HG03196 (cell line): ENCODE measurements at regions not wholly inside any gene's neighbourhood (a gene's known extent, or its start where the extent isn't known, plus 50 kb on each side); places are given as distances from the start of the nearest gene placed in this dataset.

Experiments
- ATAC-seq: cut with Tn5 transposase; IDR thresholded peaks from one replicate; pipeline ENCODE4 v1.9.1; 2021; ENCODE audit not compliant: unreplicated experiment

GRCh38 chr5:143506836-143507552, 103.5 kb upstream of the NR3C1 start:
- no peak for ATAC-seq

DNA sequence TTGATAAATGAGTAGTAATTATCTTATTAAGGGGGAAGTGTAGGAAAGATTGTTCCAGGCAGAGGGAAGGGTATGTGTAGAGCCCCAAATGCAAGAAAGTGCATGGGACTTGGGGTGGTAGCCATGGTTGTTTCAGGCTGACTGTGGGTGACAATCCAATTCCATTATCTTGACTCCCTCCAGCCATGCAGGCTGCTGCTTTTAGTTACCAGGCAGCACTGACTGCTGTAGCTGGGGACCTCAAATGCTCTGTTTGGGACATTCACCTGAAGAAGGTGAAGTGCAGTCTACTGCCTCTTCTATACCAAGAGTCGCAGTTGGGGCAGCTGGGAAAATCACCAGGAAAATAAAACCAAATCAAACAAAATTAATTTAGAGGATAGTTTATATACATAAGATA, 102.4 kb upstream of the NR3C1 start:
- no peak for ATAC-seq

DNA sequence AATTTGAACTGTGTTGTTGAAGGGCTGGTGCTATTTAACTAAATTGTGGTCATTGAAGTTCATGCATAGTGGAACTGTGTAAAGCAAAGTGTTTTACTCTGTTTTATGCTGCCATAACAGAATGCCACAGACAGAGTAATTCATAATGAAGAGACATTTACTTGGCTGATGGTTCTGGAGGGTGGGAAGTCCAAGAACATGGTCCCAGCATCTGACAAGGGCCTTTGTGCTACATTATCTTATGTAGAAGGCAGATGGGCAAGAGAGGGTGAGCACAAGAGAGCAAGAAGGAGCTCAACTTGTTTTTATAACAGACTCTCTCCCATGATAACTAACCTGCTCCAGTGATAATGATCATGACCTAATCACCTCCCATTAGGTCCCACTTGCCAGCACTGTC, 101.9 kb upstream of the NR3C1 start:
- ATAC-seq, result no peak

DNA sequence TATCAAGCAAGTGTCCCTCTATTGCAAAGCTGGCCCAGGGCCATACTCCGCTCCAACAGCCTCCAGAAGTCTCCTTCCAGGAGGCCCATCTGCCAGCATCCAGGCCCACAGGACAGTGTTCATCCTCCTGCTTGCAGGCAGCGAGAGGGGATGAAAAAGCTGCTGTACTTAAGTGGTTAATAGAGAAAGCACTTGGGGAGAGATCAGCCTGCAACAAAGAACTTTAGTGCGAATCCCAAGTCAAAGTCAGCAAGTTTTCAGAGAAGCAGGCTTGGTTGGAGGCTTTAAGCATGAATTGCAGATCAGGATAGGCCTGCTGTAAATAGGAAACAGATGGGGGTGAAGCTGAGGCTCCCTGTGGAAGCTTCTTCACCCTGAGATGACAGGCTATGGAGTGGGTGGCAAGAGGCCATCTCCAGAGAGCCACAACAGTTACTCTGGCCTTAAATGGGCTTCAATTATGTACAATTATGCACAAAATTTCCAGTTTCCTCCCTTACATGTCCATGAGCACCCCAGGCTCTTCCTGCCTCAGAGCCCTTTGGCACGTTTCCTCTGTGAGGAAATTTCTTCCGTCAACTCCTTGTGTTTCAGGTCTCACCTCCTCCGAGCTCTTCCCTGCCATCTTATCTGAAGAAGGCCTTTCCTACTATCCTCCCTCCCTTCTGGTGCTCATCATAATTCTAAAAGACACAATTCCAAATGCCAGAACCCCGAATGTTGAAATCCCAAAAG, 98.0 kb upstream of the NR3C1 start:
- ATAC-seq, result no peak

DNA sequence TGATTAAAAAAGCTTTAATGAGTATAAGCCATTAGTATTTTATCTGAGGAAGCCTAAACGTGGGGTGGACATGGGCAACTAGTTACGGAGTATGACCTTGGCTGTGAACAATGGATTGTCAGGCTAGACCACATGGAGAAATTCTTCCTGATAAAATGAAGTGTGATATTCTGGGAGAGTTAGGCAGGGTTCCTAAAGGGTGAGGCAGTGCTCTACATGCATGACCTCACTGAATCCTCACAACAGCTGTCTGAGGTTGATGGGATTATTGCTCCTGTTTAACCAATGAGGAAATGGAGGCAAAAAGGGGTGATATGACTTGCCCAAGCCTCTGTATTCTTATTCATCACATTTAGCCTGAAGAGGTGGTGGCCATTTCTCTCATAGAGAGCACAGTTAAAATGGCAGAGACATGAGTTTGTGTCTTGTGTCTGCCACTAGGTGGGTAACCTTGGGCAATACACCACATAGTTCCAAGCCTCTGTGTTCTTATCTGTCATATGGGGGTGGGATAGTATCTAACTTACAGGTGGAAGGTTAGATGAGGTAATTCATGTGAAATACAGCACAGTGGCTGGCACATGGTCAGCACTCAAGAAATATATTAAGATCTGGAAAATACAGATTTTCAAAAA, 96.1 kb upstream of the NR3C1 start:
- ATAC-seq, result no peak

GRCh38 chr5:143498821-143499220, 95.3 kb upstream of the NR3C1 start:
- no peak for ATAC-seq

- ATAC-seq, result no peak
These were observed 94.3 kb upstream of the NR3C1 start for GRCh38 chr5:143497749-143498148.

DNA sequence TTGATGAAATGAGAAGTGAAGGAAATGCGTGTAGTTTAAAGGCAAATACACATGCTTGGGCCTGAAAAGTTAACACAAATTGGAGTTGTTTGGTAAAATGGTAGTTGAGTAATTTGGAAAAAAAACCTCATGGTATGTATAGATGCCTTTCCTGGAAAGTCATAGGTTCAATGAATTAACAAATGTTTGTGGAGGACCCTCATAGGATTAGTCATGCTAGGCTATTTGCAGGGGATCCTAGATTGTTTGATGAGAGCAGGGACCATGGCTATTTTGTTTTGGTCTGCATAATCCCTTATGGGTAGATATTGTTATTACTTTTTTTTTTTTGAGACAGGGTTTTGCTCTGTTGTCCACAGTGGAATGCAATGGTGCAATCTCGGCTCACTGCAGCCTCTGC, 93.5 kb upstream of the NR3C1 start:
- ATAC-seq, result no peak

- ATAC-seq, result no peak
These were observed 92.4 kb upstream of the NR3C1 start for GRCh38 chr5:143495821-143496275.

DNA sequence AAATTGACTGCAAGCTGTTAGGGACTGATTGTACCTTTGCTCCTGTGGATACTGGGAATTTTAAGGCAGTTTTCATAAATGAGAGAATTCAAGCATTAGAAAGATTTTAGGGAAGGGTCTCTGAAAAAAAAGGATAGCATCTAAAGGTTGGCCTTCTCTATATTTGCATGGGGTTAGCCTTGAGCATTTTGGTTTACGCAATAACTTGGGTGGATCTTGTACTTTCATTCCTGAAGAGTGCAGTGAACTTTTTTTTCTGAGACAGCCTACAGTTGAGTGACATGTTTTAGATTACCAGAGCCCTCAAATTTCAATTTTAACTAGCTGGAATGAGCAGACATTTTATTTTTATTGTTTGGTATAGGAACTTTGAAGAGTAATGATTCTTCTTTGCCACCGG, 91.6 kb upstream of the NR3C1 start:
- ATAC-seq, result no peak

DNA sequence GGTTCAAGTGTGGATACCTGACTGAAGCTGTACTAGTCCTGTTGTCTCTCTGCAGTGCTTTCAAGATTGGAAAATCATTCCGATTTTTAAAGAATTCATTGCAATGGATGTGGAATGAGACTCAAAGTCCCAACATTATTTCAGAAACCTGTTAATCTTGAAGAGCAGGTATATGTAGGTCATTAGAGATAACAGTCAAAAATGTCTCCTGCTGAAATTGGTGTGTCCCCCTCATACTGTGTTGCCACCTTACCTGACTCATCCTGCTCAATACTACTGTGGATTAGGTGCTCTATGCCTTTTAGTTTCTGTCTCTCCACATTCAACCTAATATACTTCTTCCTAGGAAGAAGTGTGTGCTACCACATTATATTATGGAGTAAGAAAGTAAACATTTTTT, 91.1 kb upstream of the NR3C1 start:
- no peak for ATAC-seq

- ATAC-seq, result no peak
These were observed 90.7 kb upstream of the NR3C1 start for GRCh38 chr5:143494162-143494561.

- no peak for ATAC-seq
These were observed 89.3 kb upstream of the NR3C1 start for GRCh38 chr5:143492783-143493182.

- no peak for ATAC-seq
These were observed 88.2 kb upstream of the NR3C1 start for GRCh38 chr5:143491646-143492045.

DNA sequence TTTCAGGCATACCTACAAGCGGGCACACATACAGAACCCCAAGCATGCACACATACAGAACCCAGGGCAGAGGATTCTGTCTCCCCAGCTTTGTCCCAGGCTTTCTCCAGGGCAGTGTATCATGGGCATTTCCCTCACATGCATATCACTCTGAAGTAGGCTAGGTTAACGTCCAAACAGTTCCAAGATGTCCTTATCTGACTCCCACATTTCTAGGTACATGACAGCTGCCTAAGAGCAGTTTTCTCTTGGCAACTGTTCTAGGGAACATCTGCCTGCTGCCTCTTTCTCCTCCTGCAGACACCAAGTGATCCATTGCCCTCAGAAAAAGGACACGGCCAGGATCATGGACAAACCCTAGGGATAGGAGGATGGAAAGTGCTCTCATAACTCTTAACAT, 84.9 kb upstream of the NR3C1 start:
- ATAC-seq, result no peak

DNA sequence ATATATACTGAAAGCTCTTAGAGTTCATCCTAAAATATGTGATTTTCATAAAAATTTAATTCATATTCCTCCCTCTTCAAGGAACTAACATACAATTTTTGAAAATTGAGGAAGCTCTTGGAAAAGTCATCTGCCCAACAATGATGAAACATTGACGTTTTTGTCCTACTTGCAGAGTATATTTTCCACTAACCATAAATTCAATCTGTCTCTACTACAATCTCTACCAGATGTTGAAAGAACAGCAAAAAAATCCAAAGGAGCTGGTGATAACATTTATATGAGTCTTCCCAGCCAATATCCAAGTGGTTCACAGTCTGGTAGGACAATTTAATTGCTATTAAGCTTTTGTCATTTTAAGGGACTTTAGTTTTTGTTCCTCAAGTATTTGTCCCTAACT, 81.1 kb upstream of the NR3C1 start:
- no peak for ATAC-seq

DNA sequence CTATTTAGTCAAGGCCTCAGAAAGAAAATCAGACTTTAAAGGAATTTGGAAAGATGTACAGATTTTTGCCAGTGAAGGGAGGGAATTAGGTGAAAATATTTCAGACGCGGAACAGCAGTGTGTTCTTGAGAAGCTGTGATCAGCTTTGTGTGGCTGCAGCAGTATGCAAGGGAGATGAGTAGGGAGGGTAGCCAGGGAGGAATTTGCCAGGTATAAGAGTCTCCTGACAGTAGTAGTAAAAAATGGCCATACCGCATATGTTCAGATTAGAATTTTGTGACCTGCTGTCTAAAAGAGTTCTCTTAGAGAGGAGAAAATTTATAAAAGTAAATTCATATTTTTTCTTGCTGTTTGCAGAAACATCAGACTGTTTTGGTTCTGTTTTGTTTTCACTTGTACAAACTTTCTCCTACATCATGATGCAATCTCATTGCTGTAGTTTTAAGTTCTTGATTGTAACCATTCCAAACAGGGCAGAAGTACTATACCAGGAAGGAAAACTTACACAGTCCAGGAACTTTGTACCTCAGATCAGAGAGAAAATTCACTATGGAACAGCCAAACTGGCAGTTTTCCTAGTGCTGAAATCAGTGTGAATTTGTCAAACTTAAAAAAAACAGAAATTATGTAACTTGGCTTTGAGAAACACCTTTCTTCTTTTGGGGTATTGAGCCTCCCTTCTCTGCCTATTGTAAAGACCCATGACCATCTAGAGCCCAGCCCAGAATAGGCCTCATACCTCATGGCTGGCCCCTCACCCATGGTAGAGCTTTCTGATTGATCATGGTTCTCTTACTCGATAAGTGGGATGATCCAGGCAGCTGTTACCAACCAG, 78.4 kb upstream of the NR3C1 start:
- no peak for ATAC-seq

- ATAC-seq, result no peak
These were observed 76.5 kb upstream of the NR3C1 start for GRCh38 chr5:143480001-143480400.

DNA sequence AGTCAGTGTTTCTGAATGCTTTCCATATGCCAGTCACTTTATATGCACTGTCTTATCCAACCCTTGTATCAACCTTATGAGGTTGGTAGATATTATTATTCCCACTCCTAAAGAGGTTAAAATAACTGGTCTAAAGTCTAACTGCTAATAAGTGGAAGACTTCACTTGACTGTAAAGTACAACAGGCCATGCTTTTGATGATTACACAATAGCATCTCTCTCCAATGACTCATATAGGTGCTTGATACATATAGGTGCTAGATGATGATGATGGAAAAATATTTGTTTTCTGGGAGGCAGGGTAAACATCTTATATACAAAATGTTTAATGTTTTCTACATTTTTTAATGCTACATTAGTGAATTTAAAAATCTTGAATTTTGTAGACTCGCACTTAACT, 75.9 kb upstream of the NR3C1 start:
- no peak for ATAC-seq

- ATAC-seq, result no peak
These were observed 73.2 kb upstream of the NR3C1 start for GRCh38 chr5:143476601-143477211.

DNA sequence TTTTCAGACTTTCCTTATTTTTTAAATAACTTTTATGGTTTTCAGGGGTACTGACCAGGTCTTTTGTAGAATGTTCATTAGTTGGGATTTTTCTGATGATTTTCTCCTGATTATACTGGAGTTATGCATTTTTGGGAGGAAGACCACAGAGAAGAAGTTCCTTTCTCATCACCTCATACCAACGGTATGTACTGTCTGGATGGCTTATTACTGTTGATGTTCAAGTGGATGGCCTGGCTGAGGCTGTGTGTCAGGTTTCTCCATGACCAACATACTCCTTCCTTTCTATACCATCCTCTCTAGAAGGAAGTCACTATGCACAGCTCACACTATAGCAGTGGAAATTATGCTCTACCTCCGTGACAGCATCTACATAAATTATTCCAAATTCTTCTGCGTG, 71.1 kb upstream of the NR3C1 start:
- ATAC-seq, result no peak
